Superior temporal gyrus (tissue), 1 donor: ENCODE measurements at regions not wholly inside any gene's neighbourhood (a gene's known extent, or its start where the extent isn't known, plus 50 kb on each side); places are given as distances from the start of the nearest gene placed in this dataset.

Source experiments
- DNase-seq: peaks from one replicate; pipeline ENCODE4 v3.0.0-alpha.2; 2016; ENCODE audit errors: extremely low spot score

DNA sequence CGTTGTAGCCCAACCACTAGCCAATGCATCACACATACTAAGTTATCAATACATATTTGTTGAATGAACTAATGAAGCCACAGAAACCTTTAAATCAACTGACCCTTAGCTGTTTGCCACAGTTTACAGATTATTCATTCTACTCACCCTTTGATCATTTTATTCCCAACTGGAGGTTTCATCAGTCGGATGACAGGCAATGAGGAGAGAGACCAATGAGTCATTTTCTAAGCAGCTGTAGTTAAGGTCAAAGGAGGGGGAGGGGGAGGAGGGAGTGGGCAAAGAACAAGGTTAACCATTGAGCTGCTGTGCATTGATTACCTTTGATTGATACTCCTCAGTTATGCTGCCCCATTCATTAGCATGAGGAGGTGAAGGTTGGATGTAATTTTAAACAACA is 469.5 kb downstream of the VRK1 start:
- DNase-seq, result no peak

DNA sequence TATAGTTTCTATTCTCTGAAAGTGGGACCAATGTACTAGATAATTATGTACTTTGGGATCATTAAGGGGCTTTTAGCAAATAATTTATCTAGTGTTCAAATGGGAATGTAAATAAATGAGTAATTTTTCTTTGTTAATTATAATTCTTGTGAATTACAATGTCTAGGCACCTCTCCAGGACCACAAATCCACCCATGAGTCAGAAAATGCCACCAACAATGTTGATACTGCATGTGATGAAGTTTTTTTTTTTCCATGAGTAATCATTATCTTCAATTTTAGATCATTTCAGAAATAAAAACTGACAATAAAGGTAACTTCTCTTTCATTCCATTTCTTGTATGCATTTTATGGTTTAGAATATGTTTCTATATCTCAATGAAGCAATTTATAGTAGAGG is 470.3 kb downstream of the VRK1 start:
- no peak for DNase-seq

DNA sequence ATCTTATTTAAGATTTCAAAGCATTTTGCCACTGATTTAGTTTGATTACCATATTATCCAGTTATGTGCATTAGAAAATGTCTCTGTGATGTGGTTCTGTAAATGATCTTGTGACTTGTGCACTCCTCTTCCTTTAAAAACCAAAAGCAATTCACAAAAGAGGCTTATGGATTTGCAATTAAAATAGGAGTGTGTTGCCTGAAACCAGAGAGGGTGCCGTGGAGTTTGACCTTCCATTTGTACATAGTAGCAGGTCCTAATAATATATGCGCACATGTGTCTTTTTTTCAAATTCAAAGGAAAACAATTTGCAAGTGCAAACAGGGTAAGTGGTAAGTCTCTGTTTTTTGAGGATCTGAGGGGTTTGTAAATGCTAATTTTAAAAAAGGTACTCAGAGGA is 470.9 kb downstream of the VRK1 start:
- DNase-seq, result no peak

GRCh38 chr14:97270308-97270707 is 473.1 kb downstream of the VRK1 start:
- DNase-seq, result no peak

DNA sequence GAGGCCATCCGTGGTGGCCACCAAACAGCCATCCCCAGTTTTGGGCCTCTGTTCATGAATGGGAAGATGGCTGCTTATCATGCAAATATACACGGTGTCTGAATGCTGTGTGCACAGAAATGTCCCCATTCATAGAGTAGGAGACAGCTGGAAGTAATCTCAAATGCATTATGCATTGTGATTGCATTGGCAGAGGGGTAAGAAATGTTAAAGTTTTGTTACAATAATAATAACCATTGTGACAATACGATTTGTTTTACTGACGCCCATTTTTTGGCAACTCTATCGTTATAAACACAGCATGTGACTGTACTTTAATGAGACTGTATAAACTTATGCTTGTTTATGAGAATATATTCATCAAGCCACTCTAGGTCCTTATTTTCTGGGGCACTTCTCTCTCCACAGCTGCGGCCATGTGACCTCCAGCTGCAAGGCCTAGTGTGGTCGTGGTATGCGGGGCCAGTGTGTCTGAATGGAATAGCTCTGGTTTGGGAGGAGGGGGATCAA is 474.3 kb downstream of the VRK1 start:
- no peak for DNase-seq

DNA sequence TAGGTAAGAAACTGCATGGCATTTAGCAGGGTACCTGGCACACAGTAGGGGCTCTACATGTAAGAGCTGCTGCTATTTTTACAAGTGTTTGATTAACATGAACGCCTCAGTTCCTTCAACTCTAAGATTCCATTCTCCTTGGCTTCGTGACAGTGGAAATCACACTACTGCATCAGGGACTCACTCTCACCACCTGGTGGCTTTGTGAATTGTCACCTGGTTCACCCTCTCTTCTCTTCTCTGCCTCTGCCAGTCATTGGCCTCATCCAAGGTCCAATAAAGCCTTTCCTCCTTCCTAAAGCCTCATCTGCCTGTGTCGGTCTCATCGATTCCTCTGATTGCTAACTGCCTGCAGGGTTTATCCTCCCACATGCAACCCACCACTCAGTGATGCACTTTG is 476.4 kb downstream of the VRK1 start:
- DNase-seq, result no peak

- DNase-seq, result no peak
These were observed 477.4 kb downstream of the VRK1 start for GRCh38 chr14:97274626-97275025.

GRCh38 chr14:97275276-97275675 is 478.1 kb downstream of the VRK1 start:
- DNase-seq, result no peak

- no peak for DNase-seq
These were observed 479.4 kb downstream of the VRK1 start for GRCh38 chr14:97276573-97276972.

- DNase-seq, result no peak
These were observed 480.5 kb downstream of the VRK1 start for GRCh38 chr14:97277711-97278110.

GRCh38 chr14:97280526-97280925 is 483.3 kb downstream of the VRK1 start:
- no peak for DNase-seq

GRCh38 chr14:97281741-97282140 is 484.6 kb downstream of the VRK1 start:
- DNase-seq, result no peak

GRCh38 chr14:97282210-97283004 is 485.2 kb downstream of the VRK1 start:
- no peak for DNase-seq

- DNase-seq, result no peak
These were observed 485.8 kb downstream of the VRK1 start for GRCh38 chr14:97283005-97283403.

GRCh38 chr14:97283426-97283825 is 486.2 kb downstream of the VRK1 start:
- DNase-seq, result no peak

GRCh38 chr14:97283841-97284240 is 486.7 kb downstream of the VRK1 start:
- no peak for DNase-seq

DNA sequence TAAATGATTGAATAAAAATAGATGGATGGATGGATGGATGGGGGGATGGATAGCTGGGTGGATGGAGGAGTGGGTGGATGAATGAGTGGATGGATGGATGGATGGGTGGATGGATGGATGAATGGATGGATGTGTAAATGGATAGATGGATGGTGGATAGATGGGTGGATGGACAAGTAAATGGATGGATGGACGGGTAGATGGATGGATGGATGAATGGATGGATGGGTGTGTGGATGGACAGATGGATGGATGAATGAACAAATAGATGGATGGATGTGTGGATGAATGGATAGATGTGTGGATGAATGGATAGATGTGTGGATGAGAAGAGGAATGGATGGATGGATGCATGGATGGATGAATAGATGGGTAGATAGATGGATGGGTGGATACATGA is 490.8 kb downstream of the VRK1 start:
- DNase-seq, result no peak

DNA sequence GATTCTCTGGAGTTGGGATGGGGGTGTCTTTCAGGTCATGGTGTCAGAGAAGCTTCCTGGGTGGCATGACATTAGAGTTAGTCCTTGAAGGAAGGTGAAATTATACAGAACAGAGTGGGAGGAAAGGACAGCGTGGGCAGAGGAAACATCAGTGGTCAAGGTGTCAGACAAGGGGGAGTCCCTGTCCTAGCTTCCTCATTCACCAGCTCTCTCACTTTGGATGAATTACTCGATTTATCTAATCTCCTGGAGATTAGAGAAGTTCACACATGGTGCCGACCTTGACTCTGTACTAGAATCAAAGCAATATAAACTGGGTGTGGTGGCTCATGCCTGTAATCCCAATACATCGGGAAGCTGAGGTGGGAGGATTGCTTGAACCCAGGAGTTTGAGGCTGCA is 492.9 kb downstream of the VRK1 start:
- no peak for DNase-seq

- no peak for DNase-seq
These were observed 493.8 kb downstream of the VRK1 start for GRCh38 chr14:97290977-97291376.

GRCh38 chr14:97293659-97294058 is 496.5 kb downstream of the VRK1 start:
- DNase-seq, result no peak

GRCh38 chr14:97295108-97295710 is 498.0 kb downstream of the VRK1 start:
- no peak for DNase-seq

DNA sequence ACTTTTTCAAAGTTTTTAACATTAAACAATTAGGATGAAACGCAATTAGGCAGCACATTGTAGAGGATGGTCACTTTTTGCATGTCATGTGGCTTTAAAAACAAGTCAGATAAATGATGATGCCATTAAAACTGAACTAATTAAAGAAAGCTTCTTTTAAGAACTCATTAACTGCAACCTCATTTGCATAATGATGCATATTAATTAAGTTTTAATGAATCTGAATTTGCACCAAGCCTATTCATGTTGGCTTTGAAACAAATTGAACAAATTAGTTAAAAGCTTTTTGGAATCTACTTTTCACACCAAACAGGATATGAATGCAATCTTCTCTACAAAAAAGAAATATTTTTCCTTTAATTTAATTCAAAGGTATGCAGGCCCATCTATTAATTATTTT is 499.0 kb downstream of the VRK1 start:
- no peak for DNase-seq

- DNase-seq, result no peak
These were observed 499.9 kb downstream of the VRK1 start for GRCh38 chr14:97297100-97297499.
